SHP77 treated with DMSO at 0.1 percent for 48 hours (cell line): ENCODE measurements at regions not wholly inside any gene's neighbourhood (a gene's known extent, or its start where the extent isn't known, plus 50 kb on each side); places are given as distances from the start of the nearest gene placed in this dataset.

Source experiments
- DNase-seq: peaks from one replicate; lab custom pipeline; 2025; lab: John Stamatoyannopoulos, UW

DNA sequence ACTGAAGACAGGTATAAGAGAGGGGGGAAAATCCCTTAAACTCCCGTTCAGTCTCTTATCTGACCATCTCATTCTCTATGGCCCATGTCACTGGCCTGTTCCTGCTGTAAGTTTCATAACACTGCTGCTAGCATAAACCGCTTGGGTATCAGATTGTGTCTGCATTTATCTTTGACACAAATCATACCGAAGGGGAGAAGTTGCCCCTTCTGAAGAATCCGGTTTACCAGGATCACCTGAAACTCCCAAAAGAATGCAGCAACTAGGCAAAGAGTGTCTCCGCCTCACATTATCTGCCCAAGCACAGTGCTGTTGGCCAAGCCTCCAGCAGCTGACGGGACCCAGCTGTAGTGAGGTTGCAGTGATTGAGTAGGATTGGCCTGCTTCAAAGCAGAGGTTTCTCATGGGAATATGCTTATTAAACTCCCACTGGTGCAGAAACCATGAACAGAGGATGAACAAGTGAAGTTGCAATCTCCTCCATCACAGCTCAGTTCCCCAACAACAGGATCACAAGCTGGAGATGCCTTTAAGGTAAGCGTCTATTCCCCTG lies 71.3 kb upstream of the PUDP start:
- DNase-seq, result no peak

DNA sequence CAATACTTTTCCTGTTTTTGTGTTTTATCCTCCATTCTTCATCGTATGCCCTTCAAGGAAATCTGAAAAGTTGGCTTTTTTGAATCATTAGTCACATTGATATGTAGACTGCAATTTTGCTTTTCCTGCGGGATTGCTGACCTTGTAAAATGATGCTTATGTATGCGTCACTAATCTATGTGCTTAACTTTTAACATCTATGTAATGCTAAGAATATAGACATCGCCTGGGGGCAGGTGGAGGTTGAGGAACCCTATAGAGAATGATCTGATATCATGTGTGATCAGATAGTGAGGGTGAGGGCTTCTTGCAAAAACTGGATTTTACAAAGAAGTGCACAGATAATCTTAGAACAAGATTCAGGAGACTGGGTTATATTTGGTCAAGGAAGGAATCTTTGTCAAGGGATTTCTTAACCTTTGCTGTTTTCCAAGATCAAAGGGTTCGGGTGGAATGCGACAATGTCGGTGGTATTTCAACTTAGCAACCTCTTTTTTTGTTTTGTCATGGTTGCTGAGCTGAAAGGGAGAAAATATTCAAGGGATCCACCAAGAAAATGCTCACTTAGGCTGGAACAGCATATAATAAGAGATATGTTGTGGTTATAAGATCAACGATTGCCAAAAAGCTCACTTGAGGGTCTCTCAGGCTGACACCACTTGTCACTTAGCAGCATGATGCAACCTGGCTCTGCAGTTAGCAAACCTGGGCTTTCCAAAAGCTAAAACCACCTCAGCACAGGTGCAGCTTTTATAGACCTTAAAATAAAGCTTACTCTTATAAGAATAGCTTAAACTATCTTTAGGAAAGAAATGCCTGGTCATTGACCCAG lies 70.6 kb upstream of the PUDP start:
- DNase-seq, result no peak

DNA sequence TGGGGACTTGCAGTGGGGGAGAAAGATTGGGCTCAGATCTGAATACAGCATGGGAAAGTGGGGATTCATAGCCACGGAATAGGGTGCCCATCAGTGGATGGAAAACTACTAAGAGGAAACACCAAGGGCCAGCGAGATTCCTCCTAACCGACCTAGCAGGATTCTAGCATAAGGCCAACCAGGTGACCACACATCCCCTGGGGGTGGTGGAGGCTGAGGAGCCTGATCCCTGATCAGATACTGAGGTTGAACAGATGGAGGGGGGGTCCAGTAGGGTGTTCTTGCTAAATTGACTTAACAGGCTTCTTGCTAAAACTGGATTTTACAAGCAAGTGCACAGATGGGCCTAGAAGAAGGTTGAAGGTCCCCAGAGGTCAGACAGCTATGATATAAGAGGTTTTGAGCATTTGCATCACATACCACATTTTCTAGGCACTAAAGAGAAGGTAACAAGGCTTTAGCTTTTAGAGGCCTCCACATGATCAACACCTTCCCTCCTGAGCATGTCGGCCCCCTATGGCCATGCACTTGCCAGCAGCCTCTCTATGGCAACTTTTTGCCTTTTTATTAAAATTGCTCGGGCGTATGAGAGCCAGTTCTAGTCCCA lies 69.1 kb upstream of the PUDP start:
- no peak for DNase-seq

DNA sequence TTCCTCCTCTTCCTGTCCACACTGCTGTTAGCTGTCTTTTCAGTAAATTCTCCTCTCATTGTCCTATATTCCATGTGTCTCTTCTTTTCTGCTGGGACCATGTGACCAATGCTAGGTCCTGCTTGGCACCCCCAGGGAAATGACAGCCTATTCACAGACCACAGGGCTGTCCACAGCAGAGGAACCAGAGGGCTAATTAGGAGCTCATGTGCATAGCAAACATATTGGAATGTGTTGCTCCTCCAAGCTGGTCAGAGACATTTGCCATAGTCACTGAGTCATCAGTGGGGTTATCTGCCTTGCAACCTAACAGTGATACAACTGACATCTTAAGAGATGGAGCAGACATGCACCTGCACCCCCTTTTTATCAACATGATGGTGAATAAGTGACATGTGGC lies 67.9 kb upstream of the PUDP start:
- DNase-seq, result no peak

DNA sequence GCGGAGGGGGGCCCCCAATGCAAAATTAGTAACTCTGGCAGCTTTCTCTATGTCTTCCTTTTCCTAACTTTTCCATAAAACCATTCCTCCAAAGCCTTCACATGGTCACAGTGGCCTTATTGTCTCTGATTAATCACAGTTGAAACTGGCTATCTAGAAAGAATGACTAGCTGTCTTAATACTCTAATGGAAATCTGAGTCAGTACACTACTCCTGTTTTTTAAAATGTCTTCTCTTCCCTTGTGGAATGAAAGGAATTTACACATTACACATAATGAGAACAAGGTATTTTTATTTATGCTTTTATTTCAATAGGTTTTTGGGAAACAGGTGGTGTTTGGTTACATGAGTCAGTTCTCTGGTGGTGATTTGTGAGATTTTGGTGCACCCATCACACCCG lies 66.3 kb upstream of the PUDP start:
- DNase-seq, result no peak

DNA sequence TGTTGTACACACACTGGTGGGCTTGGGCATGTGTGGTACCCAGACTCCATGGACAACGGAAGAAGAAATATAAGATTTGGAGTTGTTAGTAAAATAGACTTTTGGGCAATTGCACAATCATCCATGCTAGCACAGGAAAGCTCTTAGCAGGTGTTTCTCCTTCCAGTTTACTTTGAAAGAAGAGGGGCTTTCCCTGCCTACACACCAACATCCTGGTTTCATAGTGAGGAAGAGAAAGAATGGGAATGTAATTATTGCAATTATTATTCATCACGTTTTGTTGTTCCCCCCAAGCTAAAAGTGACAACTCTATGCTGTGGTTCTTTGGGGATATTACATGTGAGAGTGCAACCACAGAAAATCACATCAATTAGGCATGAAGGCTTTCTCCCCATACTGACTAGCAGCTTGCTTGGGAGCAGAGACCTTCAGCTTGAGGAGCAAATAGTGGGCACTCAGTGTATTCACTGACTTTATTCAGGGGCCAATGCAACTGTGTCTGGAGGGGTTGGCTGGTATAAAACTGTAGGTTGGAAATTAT lies 57.2 kb upstream of the PUDP start:
- no peak for DNase-seq

DNA sequence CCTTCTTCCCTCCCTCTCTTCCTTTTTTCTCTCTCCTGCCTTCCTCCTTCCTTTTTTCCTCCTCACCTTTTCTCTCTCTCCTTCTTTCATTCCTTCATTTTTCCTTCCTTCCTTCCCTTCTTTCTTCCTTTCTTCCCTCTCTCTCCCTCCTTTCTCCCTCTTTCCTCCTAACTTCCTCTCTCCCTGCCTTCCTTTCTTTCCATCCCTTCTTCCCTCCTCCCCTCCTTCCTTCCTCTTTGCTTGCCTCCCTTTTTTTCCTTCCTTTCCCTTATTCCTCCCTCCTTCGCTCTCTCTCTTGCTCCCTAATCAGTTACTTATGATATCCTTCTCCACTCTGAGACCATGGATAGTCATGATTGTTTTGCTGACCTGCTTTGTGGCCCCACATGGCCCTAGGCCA lies 56.7 kb upstream of the PUDP start:
- DNase-seq, result no peak

GRCh38 chrX:7202206-7202605 lies 54.3 kb upstream of the PUDP start:
- DNase-seq, result no peak

GRCh38 chrX:7201496-7201895 lies 53.5 kb upstream of the PUDP start:
- DNase-seq, result no peak

DNA sequence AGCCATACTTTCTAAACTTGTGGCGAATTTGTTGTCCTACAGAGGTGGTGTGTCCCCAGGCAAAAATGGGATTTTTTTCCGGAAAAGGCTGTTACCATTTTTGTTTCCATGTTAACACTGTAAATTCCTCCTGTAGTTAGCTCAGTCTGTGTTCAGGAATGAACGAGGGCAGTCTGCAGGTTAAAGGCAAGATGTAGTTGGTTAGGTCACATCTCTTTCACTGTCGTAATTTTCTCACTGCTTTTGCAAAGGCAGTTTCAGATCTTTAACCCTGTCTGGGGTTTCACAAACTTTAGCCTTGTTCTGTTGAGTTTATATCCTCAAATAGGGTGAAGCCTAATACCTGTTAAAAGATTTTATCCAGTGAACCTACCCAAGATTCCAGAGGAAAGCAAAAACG lies 50.5 kb upstream of the PUDP start:
- DNase-seq, result no peak
